ENCODE measurements at regions not wholly inside any gene's neighbourhood (a gene's known extent, or its start where the extent isn't known, plus 50 kb on each side); places are given as distances from the start of the nearest gene placed in this dataset.

DNA sequence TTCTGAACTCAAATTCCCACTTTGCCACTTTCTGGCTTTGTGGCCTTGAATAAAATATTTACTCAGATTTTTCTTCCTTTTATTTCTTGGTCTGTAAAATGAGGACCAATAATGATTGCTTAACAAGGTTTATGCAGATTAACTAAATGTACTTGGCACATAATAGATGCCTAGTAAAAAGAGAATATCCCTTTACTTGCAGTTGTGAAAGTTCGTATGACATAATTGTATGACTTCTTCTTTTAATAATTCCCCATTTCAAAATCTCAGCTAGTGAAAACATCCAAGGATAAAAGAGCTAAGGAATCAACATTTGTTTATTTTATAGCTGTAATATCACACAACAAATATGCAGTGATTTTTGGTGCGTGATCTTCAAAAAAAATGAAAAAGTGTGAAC is 215.6 kb upstream of the ATP2B1 start:
- no peak for DNase-seq (ENCODE audit: low read depth)

GRCh38 chr12:89923091-89923490 is 214.5 kb upstream of the ATP2B1 start:
- no peak for DNase-seq (ENCODE audit: low read depth)

GRCh38 chr12:89920866-89921265 is 212.2 kb upstream of the ATP2B1 start:
- no peak for DNase-seq (ENCODE audit: low read depth)

GRCh38 chr12:89919241-89919906 is 210.7 kb upstream of the ATP2B1 start:
- no peak for DNase-seq (ENCODE audit: low read depth)

DNA sequence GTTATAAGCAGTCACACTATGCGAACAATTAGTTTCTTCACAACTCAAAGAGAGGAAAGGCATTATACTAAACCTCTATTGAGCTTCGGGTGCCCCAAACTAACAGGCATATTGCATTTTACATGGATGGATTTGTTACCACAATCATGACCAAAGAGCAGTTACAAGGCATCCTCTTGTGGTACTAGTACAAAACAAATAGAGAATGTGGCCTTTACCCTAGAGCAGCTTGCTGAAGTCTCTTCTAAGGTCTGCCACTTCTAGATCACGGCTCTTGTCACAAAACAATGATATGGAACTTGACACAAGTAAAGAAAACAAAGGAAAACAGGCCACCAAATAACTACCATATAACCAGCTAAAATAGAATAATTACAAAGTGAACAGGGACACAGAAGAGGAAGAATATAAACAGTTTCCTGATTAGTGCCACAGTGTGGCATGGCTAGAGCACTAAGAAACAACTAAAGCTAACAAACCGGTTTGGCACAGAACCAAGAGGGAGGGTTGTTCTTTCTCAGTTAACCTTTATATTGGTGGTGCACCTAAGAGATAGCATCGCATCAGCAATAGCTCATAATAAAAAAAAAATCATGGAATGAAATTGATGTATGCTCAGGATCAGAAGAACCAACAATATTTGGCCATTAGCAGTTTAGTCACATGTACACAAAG is 209.7 kb upstream of the ATP2B1 start:
- no peak for DNase-seq (ENCODE audit: low read depth)

DNA sequence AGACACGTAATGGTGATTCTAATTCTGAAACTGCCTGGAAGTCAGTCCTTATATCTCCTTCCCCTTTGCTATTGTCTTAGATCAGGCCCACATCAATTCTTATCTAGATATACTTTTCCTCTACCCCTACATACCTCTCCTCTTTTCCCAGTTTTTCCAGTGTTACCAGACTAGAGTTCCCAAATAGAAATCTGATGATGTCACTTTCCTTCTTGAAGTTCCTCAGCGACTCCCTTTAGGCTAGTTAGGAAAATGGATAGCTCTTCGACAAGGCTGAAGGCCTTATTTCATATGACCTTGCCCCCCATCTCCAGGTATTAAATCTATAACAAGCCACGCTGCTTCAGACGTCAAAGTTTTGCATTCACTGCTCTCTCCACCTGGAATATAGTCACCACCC is 201.1 kb upstream of the ATP2B1 start:
- DNase-seq (ENCODE audit: low read depth), result no peak

DNA sequence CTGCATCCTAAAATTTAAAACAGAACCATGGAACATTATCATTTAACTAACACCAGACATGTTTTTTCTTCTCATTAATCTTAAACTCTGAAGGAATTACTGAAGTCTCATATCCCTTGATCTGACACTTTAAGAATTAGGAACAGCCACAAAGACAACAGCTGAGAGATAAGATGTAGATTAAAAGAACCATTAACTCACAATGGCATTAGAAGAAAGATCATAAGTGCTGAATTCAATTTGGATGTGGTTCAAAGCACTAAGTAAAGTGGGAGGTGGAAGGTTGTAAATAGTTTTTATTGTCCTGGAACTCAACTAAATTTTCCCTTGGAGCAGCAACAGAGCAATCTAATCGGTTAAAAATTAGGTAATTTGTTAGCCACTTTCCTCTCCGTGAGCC is 199.0 kb upstream of the ATP2B1 start:
- no peak for DNase-seq (ENCODE audit: low read depth)

DNA sequence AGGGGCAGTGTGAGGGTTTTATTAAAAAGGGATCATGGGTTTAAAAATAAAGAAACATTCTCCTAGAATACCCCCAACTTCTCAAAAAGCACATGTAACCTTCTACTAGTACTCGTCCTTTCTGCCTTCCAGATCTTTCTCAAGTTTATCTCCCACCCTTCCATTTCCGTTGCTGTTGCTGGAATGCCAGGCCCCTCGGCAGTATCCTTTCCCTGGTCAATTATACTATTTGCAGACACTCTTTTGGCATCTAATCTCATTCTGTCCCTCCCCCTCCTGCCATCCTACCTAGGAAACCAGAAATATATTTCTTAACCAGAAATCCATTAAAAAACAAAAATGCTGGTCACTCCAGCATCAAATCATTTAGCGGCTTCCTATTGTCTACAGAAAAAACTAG is 198.2 kb upstream of the ATP2B1 start:
- DNase-seq (ENCODE audit: low read depth), result no peak

DNA sequence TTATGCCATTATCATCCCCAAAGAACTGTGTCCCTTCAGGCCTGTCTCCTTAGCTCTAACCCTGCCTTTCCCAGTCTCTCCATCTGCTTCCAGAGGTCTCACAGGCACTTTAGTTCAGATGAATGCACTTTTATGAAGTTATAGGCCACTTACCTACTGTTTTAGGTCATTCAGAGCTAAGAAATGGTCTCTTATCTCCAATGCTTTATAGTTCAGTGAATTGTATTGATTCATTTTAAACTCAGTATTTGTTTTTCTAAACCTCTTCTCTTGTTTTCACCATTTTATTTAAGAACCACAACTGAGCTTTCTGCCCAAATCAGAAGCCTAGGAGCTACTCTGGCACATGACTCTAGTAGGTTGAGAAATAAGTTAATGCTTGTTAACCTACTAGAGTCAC is 197.5 kb upstream of the ATP2B1 start:
- no peak for DNase-seq (ENCODE audit: low read depth)

GRCh38 chr12:89901906-89902642 is 193.4 kb upstream of the ATP2B1 start:
- no peak for DNase-seq (ENCODE audit: low read depth)

GRCh38 chr12:89901319-89901718 is 192.7 kb upstream of the ATP2B1 start:
- no peak for DNase-seq (ENCODE audit: low read depth)

- DNase-seq (ENCODE audit: low read depth), result no peak
Measured at GRCh38 chr12:89899651-89900050, 191.0 kb upstream of the ATP2B1 start.

GRCh38 chr12:89895591-89895990 is 187.0 kb upstream of the ATP2B1 start:
- DNase-seq (ENCODE audit: low read depth), result no peak

- DNase-seq (ENCODE audit: low read depth), result no peak
Measured at GRCh38 chr12:89895101-89895500, 186.5 kb upstream of the ATP2B1 start.

GRCh38 chr12:89893972-89894706 is 185.5 kb upstream of the ATP2B1 start:
- no peak for DNase-seq (ENCODE audit: low read depth)

GRCh38 chr12:89892436-89892835 is 183.8 kb upstream of the ATP2B1 start:
- no peak for DNase-seq (ENCODE audit: low read depth)

DNA sequence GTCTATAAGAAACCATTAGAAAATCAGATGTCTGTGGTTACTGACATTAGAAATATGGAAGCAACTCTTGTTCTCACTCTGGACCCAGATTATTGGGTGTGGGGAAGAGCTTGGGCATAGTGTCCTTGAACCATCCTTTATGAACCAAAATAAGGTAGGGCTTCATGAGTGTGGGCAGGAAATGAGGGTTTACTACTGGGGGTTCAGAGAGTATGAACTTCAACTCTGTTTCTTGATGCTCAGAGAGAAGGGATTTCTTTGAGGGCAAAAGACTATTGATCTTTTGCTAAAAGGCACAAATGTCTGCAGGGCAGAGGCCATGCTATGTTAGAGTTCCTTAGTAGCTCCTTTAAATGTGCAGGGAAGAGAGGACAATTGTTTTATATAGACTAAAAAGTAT is 183.3 kb upstream of the ATP2B1 start:
- DNase-seq (ENCODE audit: low read depth), result no peak

GRCh38 chr12:89890161-89890560 is 181.5 kb upstream of the ATP2B1 start:
- DNase-seq (ENCODE audit: low read depth), result no peak

DNA sequence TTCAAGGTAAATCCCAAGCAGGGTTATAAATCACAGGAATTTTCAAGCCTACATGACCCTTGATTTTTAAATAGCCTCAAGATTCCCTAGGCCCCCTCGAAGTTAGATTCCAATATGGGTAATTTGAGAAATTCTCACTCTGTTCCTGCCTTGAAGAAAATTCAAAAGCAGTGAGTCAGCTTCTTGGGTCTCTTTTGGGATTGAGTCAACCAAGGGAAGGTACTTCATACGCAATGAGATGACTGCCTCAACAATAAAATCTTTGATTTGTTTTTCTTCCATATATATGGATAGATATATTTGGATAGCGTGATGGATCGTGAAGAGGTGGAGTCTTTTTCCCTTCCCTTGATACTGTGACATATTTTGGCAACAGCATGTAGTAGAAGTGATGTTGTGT is 180.4 kb upstream of the ATP2B1 start:
- peak; percentile 11 for DNase-seq (ENCODE audit: low read depth)

DNA sequence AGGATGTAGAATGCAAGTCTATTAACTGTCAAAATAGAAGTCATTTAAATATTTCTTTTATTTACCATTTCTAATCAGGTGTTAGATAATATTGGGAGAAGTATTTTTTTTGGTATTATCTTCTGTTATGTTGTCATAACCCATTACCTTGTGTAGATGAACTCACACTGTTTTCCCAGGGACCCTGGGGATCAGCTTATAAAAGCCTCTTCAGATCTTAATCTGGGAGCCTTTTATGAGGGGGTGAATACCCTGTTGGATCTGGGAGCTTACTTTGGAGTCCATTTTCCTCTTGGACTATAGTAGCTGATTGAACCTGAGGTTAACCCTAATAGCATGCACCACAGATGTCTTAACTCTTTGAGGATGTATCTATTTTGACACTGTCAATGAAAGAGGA is 176.3 kb upstream of the ATP2B1 start:
- no peak for DNase-seq (ENCODE audit: low read depth)

- DNase-seq (ENCODE audit: low read depth), result no peak
Measured at GRCh38 chr12:89884416-89884898, 175.8 kb upstream of the ATP2B1 start.
